K562 (cell line): ENCODE measurements at regions not wholly inside any gene's neighbourhood (a gene's known extent, or its start where the extent isn't known, plus 50 kb on each side); places are given as distances from the start of the nearest gene placed in this dataset.

ENCODE experiments used
- ATAC-seq: fragments of 200-7000 bp; cut with Tn5 transposase; 3 replicates; pipeline ENCODE4 v1.9.1; 2020; ENCODE audit warnings: moderate library complexity
- BruUV-seq: library from RNA; stranded (reverse); fragments of 400-500 nt; replicated peaks from 2 replicates; lab custom pipeline; 2021; lab: Mats Ljungman, UMichigan
- CTCF ChIA-PET: fragments of 300-600 bp; formaldehyde crosslinking; extraction: SDS; loops from one replicate; lab custom pipeline; 2021; ENCODE audit warnings: low intra/inter-chr PET ratio; lab: Yijun Ruan, JAX
- POLR2A ChIA-PET: fragments of 300-600, 350-650 bp; sonication (Branson Sonifier 250); formaldehyde crosslinking; extraction: SDS; loops from one replicate; lab custom pipeline; 2021; ENCODE audit warnings: antibody characterized with exemption, inconsistent platforms; lab: Yijun Ruan, JAX
- DNase-seq, 4 experiments: peaks; one replicate each; pipeline versions ENCODE4 v3.0.0 to v3.0.0-alpha.2; 2011 to 2018; ENCODE audit warnings: low spot score in 3 of 4, mixed read lengths in 3 of 4; ENCODE audit errors: extremely low read depth in 1 of 4
- FAIRE-seq: peaks from 2 replicates; lab custom pipeline; 2011; peaks lifted over from hg19 to GRCh38; lab: Jason Lieb, UNC
- H2AFZ ChIP-seq: 2 replicates; pipeline ENCODE4 v1.6.0; 2011; ENCODE audit warnings: low read depth, low read length, control low read depth, inconsistent platforms
- H3K27ac ChIP-seq: fragments of 200-600 bp; 3 replicates; pipeline ENCODE4 v1.8.0; 2011; ENCODE audit warnings: low read depth, mild to moderate bottlenecking, control low read depth, inconsistent platforms, low read length, moderate library complexity, mixed read lengths; ENCODE audit errors: extremely low read depth
- H3K27me3 ChIP-seq, 2 experiments: fragments of 300-600 bp in 1 of 2; 2 replicates in 1 of 2; 3 replicates in 1 of 2; pipeline versions ENCODE4 v1.6.0 to v1.8.0; 2011; ENCODE audit warnings: inconsistent platforms in 2 of 2, low read length in 2 of 2, mild to moderate bottlenecking in 1 of 2, mixed read lengths in 1 of 2, moderate library complexity in 1 of 2; ENCODE audit not compliant: control insufficient read depth in 2 of 2, insufficient read depth in 2 of 2
- H3K36me3 ChIP-seq: fragments of 300-600 bp; 3 replicates; pipeline ENCODE4 v1.8.0; 2011; ENCODE audit warnings: mild to moderate bottlenecking, low read length, inconsistent platforms; ENCODE audit not compliant: control insufficient read depth, insufficient read depth
- H3K4me1 ChIP-seq, 2 experiments: fragments of 200-600 bp in 1 of 2; replicated peaks in 1 of 2; 2 replicates in 1 of 2; 3 replicates in 1 of 2; pipeline versions ENCODE4 v1.5.1 to v1.8.0; 2011; ENCODE audit warnings: inconsistent platforms in 2 of 2, low read length in 2 of 2, mild to moderate bottlenecking in 1 of 2, mixed read lengths in 1 of 2, moderate library complexity in 1 of 2; ENCODE audit not compliant: control insufficient read depth in 2 of 2, insufficient read depth in 2 of 2
- H3K4me2 ChIP-seq: 2 replicates; pipeline ENCODE4 v1.6.1; 2011; ENCODE audit warnings: low read length, control low read depth, inconsistent platforms, mixed read lengths; ENCODE audit not compliant: insufficient read depth
- H3K4me3 ChIP-seq: fragments of 200-600 bp; sonication (generic), shearing (Covaris generic); 2 replicates; pipeline ENCODE4 v1.5.1; 2016; ENCODE audit warnings: control low read depth, inconsistent platforms
- H3K79me2 ChIP-seq: fragments of 200-600 bp; 3 replicates; pipeline ENCODE4 v1.8.0; 2011; ENCODE audit warnings: low read length, inconsistent platforms; ENCODE audit not compliant: control insufficient read depth, insufficient read depth
- H3K9ac ChIP-seq, 2 experiments: 2 replicates each; pipeline versions ENCODE4 v1.6.0 to v1.6.1; 2011; ENCODE audit warnings: low read depth in 2 of 2, low read length in 2 of 2, control low read depth in 1 of 2, inconsistent platforms in 1 of 2, mild to moderate bottlenecking in 1 of 2, mixed read lengths in 1 of 2; ENCODE audit not compliant: insufficient read depth in 1 of 2
- H3K9me1 ChIP-seq: one replicate; pipeline ENCODE4 v1.6.0; 2011; ENCODE audit warnings: inconsistent platforms, mild to moderate bottlenecking, low read length, moderate library complexity; ENCODE audit not compliant: control insufficient read depth, insufficient read depth
- H3K9me3 ChIP-seq: replicated peaks from 2 replicates; pipeline ENCODE4 v1.5.1; 2011; ENCODE audit warnings: low read depth, low read length, inconsistent platforms; ENCODE audit not compliant: control insufficient read depth, insufficient read depth
- H4K20me1 ChIP-seq: replicated peaks from 2 replicates; pipeline ENCODE4 v1.6.1; 2011; ENCODE audit warnings: low read length, inconsistent platforms, mixed read lengths; ENCODE audit not compliant: control insufficient read depth, insufficient read depth
- ADNP ChIP-seq: fragments of 200-800 bp; sonication (Bioruptor generic); IDR thresholded peaks from 2 replicates; pipeline ENCODE4 v1.6.1; 2016; ENCODE audit warnings: missing genetic modification characterization, missing compliant biosample characterization
- C11orf30 ChIP-seq: fragments of 450-650 bp; IDR thresholded peaks from 2 replicates; pipeline ENCODE4 v1.6.1; 2016; ENCODE audit warnings: low read depth, mild to moderate bottlenecking
- CEBPB ChIP-seq: fragments of 450-650 bp; IDR thresholded peaks from 2 replicates; pipeline ENCODE4 v1.6.1; 2016; ENCODE audit warnings: missing genetic modification characterization, missing compliant biosample characterization
- CHCHD3 ChIP-seq: fragments of 250-450 bp; sonication (Bioruptor Pico); IDR thresholded peaks from 2 replicates; pipeline ENCODE4 v2.1.2; 2022; ENCODE audit warnings: mild to moderate bottlenecking
- MAFF ChIP-seq: IDR thresholded peaks from 2 replicates; pipeline ENCODE4 v1.6.1; 2012; ENCODE audit warnings: low read length, improper control_type of control experiment
- MAFG ChIP-seq: fragments of 450-650 bp; conservative IDR thresholded peaks from 2 replicates; pipeline ENCODE4 v1.6.1; 2016; ENCODE audit warnings: missing genetic modification characterization, missing compliant biosample characterization
- MAFK ChIP-seq: IDR thresholded peaks from 2 replicates; pipeline ENCODE4 v1.6.1; 2011; ENCODE audit warnings: low read length, improper control_type of control experiment
- NR4A1 ChIP-seq, 2 experiments: fragments of 250-450 bp in 1 of 2; fragments of 450-650 bp in 1 of 2; sonication (Bioruptor Pico) in 1 of 2; IDR thresholded peaks; 2 replicates each; pipeline versions ENCODE4 v1.4.0 to v1.6.1; 2016 to 2020; ENCODE audit warnings: mild to moderate bottlenecking in 2 of 2, missing compliant biosample characterization in 1 of 2, missing genetic modification characterization in 1 of 2, moderate library complexity in 1 of 2
- PHB2 ChIP-seq: fragments of 450-650 bp; IDR thresholded peaks from 2 replicates; pipeline ENCODE4 v1.6.1; 2017; ENCODE audit warnings: low read depth
- SMARCA4 ChIP-seq: fragments of 450-650 bp; IDR thresholded peaks from 2 replicates; pipeline ENCODE4 v1.6.1; 2016
- TEAD2 ChIP-seq: fragments of 450-650 bp; IDR thresholded peaks from 2 replicates; pipeline ENCODE4 v1.6.1; 2016; ENCODE audit warnings: missing genetic modification characterization, control low read depth, missing compliant biosample characterization
- ZNF316 ChIP-seq: fragments of 450-650 bp; IDR thresholded peaks from 2 replicates; pipeline ENCODE4 v1.6.1; 2016
- ZNF347 ChIP-seq: fragments of 450-650 bp; formaldehyde crosslinking; IDR thresholded peaks from 2 replicates; pipeline ENCODE4 v1.4.0; 2020; ENCODE audit warnings: low read depth, mild to moderate bottlenecking, moderate library complexity
- ZNF395 ChIP-seq: fragments of 200-800 bp; sonication (Bioruptor generic); IDR thresholded peaks from 2 replicates; pipeline ENCODE4 v1.6.1; 2017; ENCODE audit warnings: missing genetic modification characterization, missing compliant biosample characterization
- WGBS: fragments of 100-300 bp; shearing (Covaris generic); methylation state at CpG from one replicate; pipeline ENCODE4 v1.1.6; 2016; ENCODE audit warnings: low coverage, mixed read lengths; ENCODE audit not compliant: insufficient coverage; ENCODE audit errors: missing lambda C conversion rate; 5-methylcytosine and 5-hydroxymethylcytosine counted together
- in situ Hi-C: fragments of 300-500 bp; cut with MboI; formaldehyde crosslinking; loops from 4 replicates; pipeline ENCODE4 v1.15.0; 2018; ENCODE audit warnings: inconsistent platforms, mixed read lengths
- intact Hi-C: fragments of 100-400 bp; cut with micrococcal nuclease; formaldehyde crosslinking; loops from 2 replicates; pipeline ENCODE4 v1.14.2; 2022
- TF ChIP-seq, protein P1 (sequence below): fragments of 250-450 bp; sonication (Bioruptor Pico); IDR thresholded peaks from 2 replicates; pipeline ENCODE4 v1.4.0; 2020; ENCODE audit warnings: mild to moderate bottlenecking, moderate library complexity, borderline replicate concordance

GRCh38 chr7:109460296-109460695 lies 890.6 kb downstream of the DNAJB9 start:
- no peak for DNase-seq
- no peaks in the 10 kb centered on the region for H3K27me3 ChIP-seq
- H3K4me2 ChIP-seq, result no peak overlapping the region
- no peak for FAIRE-seq
- BruUV-seq, result no TSS peak
- no peaks in the 10 kb centered on the region for H3K79me2 ChIP-seq
- H2AFZ ChIP-seq, result no peak overlapping the region
- in situ Hi-C loops (no loop called here), intact Hi-C loops (no loop called here)
- ChIA-PET CTCF (no interaction called here), POLR2A (no interaction called here)
- no peak overlapping the region for H3K9ac ChIP-seq
- H3K4me1 ChIP-seq, result no peaks in the 10 kb centered on the region
- ATAC-seq, result no peak
- H3K27ac ChIP-seq, result no peak overlapping the region
- TF ChIP-seq MAFF (peak; percentile 37; the same call in 1 of the 2 replicates), MAFG (0 out of 2 replicates have a peak, but pooled peaks have one; percentile 12), ADNP (tag) (no peak), NR4A1 (CRISPR knock-in tag; IDR thresholded peaks at IDR 0.05) (no peak), NR4A1 (tag; IDR thresholded peaks at IDR 0.05) (no peak), MAFK (peak; percentile 48; the same call in 1 of the 2 replicates), ZNF316 (peak; percentile 81), C11orf30 (peak; percentile 47)
- TF ChIP-seq, all 486 proteins: peak for 5
- H3K4me3 ChIP-seq, result no peak overlapping the region
- H3K9me3 ChIP-seq, result no peaks in the 10 kb centered on the region; the same call in 1 of the 2 replicates
- H3K36me3 ChIP-seq, result no peaks in the 10 kb centered on the region
- no peaks in the 10 kb centered on the region for H4K20me1 ChIP-seq
- 3% methylated on average over 2 of the region's 2 CpGs for WGBS
- no peaks in the 10 kb centered on the region for H3K9me1 ChIP-seq

GRCh38 chr7:109462171-109462570 lies 892.5 kb downstream of the DNAJB9 start:
- CTCF ChIA-PET, result no interaction called here
- Histone ChIP-seq H3K27ac (no peak overlapping the region), H3K79me2 (no peaks in the 10 kb centered on the region), H3K4me1 (no peaks in the 10 kb centered on the region), H3K4me2 (no peak overlapping the region), H3K9me3 (no peaks in the 10 kb centered on the region), H3K9me1 (no peaks in the 10 kb centered on the region), H2AFZ (no peak overlapping the region), H3K9ac (no peak overlapping the region), H3K4me3 (no peak overlapping the region), H4K20me1 (no peaks in the 10 kb centered on the region), H3K27me3 (no peaks in the 10 kb centered on the region), H3K36me3 (no peaks in the 10 kb centered on the region)
- TF ChIP-seq PHB2 (no peak), CEBPB (tag) (0 out of 2 replicates have a peak, but pooled peaks have one; percentile 15), ZNF395 (no peak), TEAD2 (tag) (no peak), CHCHD3 (CRISPR knock-in tag) (no peak), SMARCA4 (no peak), ZNF347 (CRISPR knock-in tag) (no peak)
- TF ChIP-seq, protein P1, sequence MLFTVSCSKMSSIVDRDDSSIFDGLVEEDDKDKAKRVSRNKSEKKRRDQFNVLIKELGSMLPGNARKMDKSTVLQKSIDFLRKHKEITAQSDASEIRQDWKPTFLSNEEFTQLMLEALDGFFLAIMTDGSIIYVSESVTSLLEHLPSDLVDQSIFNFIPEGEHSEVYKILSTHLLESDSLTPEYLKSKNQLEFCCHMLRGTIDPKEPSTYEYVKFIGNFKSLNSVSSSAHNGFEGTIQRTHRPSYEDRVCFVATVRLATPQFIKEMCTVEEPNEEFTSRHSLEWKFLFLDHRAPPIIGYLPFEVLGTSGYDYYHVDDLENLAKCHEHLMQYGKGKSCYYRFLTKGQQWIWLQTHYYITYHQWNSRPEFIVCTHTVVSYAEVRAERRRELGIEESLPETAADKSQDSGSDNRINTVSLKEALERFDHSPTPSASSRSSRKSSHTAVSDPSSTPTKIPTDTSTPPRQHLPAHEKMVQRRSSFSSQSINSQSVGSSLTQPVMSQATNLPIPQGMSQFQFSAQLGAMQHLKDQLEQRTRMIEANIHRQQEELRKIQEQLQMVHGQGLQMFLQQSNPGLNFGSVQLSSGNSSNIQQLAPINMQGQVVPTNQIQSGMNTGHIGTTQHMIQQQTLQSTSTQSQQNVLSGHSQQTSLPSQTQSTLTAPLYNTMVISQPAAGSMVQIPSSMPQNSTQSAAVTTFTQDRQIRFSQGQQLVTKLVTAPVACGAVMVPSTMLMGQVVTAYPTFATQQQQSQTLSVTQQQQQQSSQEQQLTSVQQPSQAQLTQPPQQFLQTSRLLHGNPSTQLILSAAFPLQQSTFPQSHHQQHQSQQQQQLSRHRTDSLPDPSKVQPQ, result no peak
- ATAC-seq (no peak), DNase-seq (no peak), FAIRE-seq (no peak)
- 0% methylated on average over 3 of the region's 3 CpGs for WGBS
- POLR2A ChIA-PET, result no interaction called here
- intact Hi-C loops (no loop called here), in situ Hi-C loops (no loop called here)
- BruUV-seq, result no TSS peak
